ENCODE measurements at regions not wholly inside any gene's neighbourhood (a gene's known extent, or its start where the extent isn't known, plus 50 kb on each side); places are given as distances from the start of the nearest gene placed in this dataset.
A peak's percentile ranks its signal among the peaks of the same experiment; 100 is the strongest.

DNA sequence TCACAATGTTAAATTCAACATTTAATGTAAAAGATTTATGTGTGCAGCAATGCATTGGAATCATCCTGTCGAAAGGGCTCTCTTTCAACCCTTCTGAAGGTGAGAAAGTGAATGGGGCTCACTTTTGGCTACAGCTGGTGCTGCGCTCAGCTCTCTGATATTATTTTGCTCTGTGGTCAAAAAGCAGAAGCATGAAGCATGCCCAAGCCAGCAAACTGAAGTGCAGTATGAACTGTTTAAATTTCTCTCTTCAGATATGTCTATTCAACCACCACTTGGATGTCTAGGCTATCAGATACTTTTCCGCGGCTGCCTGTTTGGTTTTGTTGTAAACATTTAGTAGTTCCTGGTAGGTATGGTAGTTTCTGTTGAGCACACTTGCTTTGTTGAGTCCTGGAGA is 216.9 kb upstream of the TMPRSS15 start:
- Mint-ChIP-seq H3K27me3 (ENCODE audit: insufficient read depth, unreplicated experiment) (peaks cover 12% of the 10 kb centered on the region), H3K4me1 (ENCODE audit: insufficient read depth, unreplicated experiment) (no peaks in the 10 kb centered on the region), H3K9me3 (ENCODE audit: unreplicated experiment) (no peaks in the 10 kb centered on the region), H3K4me3 (ENCODE audit: unreplicated experiment) (no peak overlapping the region), H3K36me3 (ENCODE audit: insufficient read depth, unreplicated experiment) (no peaks in the 10 kb centered on the region), H3K27ac (ENCODE audit: low read depth, unreplicated experiment) (no peak overlapping the region)
- no TSS peak for BruUV-seq (replicated peaks)
- DNase-seq (ENCODE audit: unreplicated experiment): no peak
- ChIA-PET POLR2A (no interaction called here), CTCF (interaction anchor here (0.6 kb wide), 1 partner anchor 688 kb away, joined by 3 read pairs; no protein-coding TSS in a partner anchor)
- intact Hi-C loops (cut with micrococcal nuclease): no loop called here
- TF ChIP-seq, protein P1, sequence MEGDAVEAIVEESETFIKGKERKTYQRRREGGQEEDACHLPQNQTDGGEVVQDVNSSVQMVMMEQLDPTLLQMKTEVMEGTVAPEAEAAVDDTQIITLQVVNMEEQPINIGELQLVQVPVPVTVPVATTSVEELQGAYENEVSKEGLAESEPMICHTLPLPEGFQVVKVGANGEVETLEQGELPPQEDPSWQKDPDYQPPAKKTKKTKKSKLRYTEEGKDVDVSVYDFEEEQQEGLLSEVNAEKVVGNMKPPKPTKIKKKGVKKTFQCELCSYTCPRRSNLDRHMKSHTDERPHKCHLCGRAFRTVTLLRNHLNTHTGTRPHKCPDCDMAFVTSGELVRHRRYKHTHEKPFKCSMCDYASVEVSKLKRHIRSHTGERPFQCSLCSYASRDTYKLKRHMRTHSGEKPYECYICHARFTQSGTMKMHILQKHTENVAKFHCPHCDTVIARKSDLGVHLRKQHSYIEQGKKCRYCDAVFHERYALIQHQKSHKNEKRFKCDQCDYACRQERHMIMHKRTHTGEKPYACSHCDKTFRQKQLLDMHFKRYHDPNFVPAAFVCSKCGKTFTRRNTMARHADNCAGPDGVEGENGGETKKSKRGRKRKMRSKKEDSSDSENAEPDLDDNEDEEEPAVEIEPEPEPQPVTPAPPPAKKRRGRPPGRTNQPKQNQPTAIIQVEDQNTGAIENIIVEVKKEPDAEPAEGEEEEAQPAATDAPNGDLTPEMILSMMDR (IDR thresholded peaks at IDR 0.05; ENCODE audit: unreplicated experiment): no peak

DNA sequence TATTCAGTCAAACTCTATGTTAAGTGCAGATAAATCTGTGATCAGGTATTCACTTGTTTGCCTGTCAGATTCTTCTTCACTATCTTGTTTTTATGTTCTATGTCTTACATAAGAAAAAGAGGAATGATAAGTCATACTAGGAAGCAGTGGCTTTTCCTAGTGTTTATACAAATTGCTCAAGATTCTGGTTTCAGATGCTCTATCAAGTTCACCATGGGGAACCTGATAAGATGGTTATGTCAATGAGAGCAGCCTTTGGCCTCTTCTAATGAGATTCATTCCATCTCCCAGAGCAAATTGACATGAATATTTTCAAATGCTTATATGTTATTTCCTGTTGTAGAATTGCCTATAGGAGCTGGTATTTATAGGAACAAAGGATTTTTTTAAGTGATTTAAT is 218.8 kb upstream of the TMPRSS15 start:
- intact Hi-C loops (cut with micrococcal nuclease): no loop called here
- ChIA-PET CTCF (no interaction called here), POLR2A (no interaction called here)
- H3K4me1 Mint-ChIP-seq (ENCODE audit: insufficient read depth, unreplicated experiment): no peaks in the 10 kb centered on the region
- H3K27ac Mint-ChIP-seq (ENCODE audit: low read depth, unreplicated experiment): no peak overlapping the region
- no peak for DNase-seq (ENCODE audit: unreplicated experiment)
- H3K27me3 Mint-ChIP-seq (ENCODE audit: insufficient read depth, unreplicated experiment): peaks cover 21% of the 10 kb centered on the region
- no peaks in the 10 kb centered on the region for H3K36me3 Mint-ChIP-seq (ENCODE audit: insufficient read depth, unreplicated experiment)
- no TSS peak for BruUV-seq (replicated peaks)
- no peak overlapping the region for H3K4me3 Mint-ChIP-seq (ENCODE audit: unreplicated experiment)
- TF ChIP-seq, protein P1 (IDR thresholded peaks at IDR 0.05; ENCODE audit: unreplicated experiment): no peak
- no peaks in the 10 kb centered on the region for H3K9me3 Mint-ChIP-seq (ENCODE audit: unreplicated experiment)

DNA sequence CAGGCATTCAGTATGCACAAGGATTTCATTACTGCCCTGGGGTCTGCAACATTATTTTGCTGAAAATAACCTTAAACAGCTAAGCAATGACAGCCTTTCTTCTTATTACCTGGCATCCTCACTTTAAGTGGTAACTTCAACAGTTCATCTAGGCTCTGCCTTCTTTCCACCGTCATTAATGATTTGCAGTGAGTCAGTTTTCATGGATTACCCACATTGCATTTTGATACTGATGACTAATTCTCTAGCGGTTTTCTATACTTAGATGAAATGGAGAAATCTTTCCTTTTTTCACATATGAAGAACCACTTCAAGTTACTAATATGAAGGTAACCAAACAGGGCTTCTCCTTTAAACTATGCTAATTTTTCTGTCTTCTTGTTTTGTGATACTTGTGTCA is 226.9 kb upstream of the TMPRSS15 start:
- no TSS peak for BruUV-seq (replicated peaks)
- Mint-ChIP-seq H3K36me3 (ENCODE audit: insufficient read depth, unreplicated experiment) (no peaks in the 10 kb centered on the region), H3K4me1 (ENCODE audit: insufficient read depth, unreplicated experiment) (peaks cover 6% of the 10 kb centered on the region), H3K4me3 (ENCODE audit: unreplicated experiment) (no peak overlapping the region), H3K27ac (ENCODE audit: low read depth, unreplicated experiment) (no peak overlapping the region), H3K9me3 (ENCODE audit: unreplicated experiment) (no peaks in the 10 kb centered on the region), H3K27me3 (ENCODE audit: insufficient read depth, unreplicated experiment) (peaks cover 32% of the 10 kb centered on the region)
- TF ChIP-seq, protein P1 (IDR thresholded peaks at IDR 0.05; ENCODE audit: unreplicated experiment): no peak
- POLR2A ChIA-PET: no interaction called here
- peak; percentile 38 for DNase-seq (ENCODE audit: unreplicated experiment)
- intact Hi-C loops (cut with micrococcal nuclease): no loop called here
- CTCF ChIA-PET: no interaction called here

DNA sequence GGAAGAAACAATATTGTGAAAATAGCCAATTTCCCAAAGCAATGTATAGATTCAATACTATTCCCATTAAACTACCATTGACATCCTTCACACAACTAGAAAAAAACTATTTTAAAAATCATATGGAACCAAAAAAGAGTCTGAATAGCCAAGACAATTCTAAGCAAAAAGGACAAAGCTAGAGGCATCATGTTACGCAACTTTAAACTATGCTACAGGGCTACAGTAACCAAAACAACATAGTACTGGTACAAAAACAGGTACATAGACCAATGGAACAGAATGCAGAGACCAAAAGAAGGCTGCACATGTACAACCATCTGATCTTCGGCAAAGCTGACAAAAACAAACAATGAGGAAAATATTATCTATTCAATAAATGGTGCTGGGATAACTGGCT is 233.3 kb upstream of the TMPRSS15 start:
- no peak overlapping the region for H3K4me3 Mint-ChIP-seq (ENCODE audit: unreplicated experiment)
- H3K27me3 Mint-ChIP-seq (ENCODE audit: insufficient read depth, unreplicated experiment): peaks cover 17% of the 10 kb centered on the region
- POLR2A ChIA-PET: no interaction called here
- no peaks in the 10 kb centered on the region for H3K9me3 Mint-ChIP-seq (ENCODE audit: unreplicated experiment)
- H3K4me1 Mint-ChIP-seq (ENCODE audit: insufficient read depth, unreplicated experiment): no peaks in the 10 kb centered on the region
- no TSS peak for BruUV-seq (replicated peaks)
- no peak overlapping the region for H3K27ac Mint-ChIP-seq (ENCODE audit: low read depth, unreplicated experiment)
- DNase-seq (ENCODE audit: unreplicated experiment): no peak
- CTCF ChIA-PET: interaction anchor here (1.1 kb wide), 1 partner anchor 25 kb away, joined by 3 read pairs; no protein-coding TSS in a partner anchor
- TF ChIP-seq, protein P1 (IDR thresholded peaks at IDR 0.05; ENCODE audit: unreplicated experiment): no peak
- no peaks in the 10 kb centered on the region for H3K36me3 Mint-ChIP-seq (ENCODE audit: insufficient read depth, unreplicated experiment)
- intact Hi-C loops (cut with micrococcal nuclease): no loop called here
